GM19193 (cell line): ENCODE measurements at regions not wholly inside any gene's neighbourhood (a gene's known extent, or its start where the extent isn't known, plus 50 kb on each side); places are given as distances from the start of the nearest gene placed in this dataset.

Experiments
- POLR2A ChIP-seq: IDR thresholded peaks from 4 replicates; pipeline ENCODE4 v1.6.1; 2011; ENCODE audit not compliant: insufficient read depth, insufficient read length; ENCODE audit errors: extremely low read depth

DNA sequence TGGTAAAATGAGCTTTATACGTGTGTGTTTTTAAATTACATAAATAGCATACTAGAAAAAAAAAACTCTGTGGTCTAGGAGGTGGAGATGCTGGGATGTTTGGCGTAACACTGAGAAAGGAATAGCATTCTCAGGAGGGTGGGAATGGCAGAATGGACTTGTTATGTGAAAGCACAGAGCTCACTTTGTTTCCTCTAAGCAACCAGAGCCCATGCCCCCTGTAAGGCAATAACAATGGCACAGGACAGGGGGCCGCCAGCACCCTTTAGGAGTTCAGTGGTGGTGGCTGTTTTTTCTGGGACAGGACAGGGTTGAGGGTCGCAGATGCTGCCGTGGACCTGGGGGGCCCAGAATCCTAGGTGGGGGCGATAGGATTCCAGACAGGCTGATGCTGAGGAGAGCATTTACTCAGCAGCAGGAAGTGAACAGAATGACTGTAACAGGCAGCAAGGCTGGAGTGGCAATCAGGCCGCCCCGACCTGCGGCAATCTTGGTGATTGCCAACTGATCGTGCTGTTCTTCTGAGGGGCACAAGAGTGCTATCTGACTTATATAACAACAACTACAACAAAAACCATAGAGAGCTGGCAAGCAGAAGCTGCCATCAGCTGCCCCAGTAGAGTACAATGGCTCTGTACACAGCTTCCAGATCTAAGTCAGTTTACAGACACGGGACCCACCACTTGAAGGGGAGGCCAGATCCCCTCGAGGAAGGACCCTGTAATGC is 160.4 kb downstream of the UACA start:
- TF ChIP-seq POLR2A = no peak

DNA sequence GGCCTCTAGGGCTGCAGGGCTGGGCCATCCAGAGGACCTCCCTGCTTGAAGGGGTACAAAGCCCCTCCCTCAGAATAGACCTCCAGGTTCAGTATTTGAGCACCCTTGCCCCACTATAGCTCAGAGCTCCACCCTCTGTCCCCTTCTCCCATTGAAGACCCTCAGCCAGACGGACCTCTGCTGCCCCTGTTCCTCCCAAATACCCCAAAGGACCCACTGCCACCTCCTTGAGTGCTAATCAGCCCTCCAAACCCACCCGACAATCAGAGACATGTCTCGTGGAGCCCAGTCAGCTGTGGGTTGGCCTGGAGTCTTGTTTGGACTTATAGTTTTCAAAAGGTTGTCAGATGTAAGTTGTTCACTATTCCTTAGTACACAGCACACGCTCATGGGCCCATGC is 161.1 kb downstream of the UACA start:
- TF ChIP-seq POLR2A = no peak

DNA sequence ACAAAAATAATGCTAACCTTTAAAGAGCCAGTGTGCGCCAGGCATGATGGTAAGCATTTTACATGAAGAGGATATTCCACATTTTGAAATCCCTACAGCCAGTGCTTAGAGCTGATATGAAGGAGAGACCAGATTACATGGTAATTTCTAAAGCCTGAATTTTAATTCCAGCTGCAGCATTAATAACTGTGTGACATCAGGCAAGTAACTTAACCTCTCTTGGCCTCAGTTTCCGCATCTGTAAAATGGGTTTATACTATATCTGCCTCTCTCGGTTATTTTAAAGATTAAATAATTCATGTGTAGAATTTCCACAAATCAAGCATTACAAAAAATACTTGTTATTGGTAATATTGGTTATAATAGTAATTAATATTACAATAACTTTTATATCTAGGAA is 165.4 kb downstream of the UACA start:
- no peak for TF ChIP-seq POLR2A

DNA sequence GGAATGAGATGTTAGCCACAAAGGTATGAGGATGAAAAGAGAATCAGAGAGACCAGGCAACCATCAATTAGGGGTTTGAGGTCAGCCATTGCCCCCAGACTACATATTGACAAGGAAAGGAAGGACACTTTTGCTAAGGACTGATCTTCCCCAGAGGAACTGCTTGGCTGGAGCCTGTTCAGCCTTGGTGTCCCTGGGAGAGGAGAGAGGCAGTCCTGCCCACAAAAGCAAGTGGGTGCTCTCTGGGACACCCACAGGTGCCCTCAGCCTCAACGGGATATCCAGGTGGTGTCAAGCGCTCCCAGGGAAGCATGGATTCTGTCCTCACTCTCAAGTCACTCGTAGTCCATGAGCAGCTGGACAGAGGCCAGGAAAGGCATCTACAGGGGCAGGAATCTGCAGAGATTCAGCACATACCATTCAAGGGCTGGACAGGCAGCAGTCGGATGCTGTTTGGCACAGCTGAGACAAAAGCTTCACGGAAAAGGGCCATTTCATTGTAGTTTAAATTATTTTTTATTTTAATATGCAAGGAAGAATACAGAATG is 166.2 kb downstream of the UACA start:
- TF ChIP-seq POLR2A = no peak

DNA sequence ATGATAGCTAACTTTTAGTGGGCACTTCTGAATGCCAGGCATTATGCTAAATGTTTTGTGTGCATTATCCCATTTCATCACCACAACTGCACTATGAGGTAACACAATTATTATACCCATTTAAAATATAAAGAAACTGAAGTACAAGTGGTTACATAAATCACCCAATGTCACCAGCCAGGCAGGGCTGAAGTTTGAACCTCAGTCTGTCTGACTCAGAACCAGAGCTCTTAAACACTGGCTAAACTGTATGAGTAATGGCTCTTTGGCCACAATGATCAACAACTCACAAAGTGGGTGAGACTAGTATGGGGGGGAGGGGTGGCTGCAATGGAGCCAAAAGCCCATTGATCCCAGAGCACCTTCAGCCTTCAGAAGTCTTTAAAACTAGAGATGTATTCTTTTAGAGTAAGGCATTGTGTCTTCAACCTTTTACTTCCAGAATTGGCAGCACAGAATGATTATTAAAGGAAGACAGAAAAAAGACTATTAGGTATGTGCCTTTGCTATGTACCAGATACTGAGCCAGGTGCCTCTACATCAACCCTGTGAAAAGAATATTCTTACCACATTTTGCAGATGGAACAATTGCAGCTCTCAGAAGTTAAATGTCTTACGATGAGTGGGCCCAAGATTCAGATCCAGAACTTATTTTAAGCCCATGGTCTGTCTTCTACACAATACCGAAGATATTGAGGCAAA is 166.9 kb downstream of the UACA start:
- no peak for TF ChIP-seq POLR2A

DNA sequence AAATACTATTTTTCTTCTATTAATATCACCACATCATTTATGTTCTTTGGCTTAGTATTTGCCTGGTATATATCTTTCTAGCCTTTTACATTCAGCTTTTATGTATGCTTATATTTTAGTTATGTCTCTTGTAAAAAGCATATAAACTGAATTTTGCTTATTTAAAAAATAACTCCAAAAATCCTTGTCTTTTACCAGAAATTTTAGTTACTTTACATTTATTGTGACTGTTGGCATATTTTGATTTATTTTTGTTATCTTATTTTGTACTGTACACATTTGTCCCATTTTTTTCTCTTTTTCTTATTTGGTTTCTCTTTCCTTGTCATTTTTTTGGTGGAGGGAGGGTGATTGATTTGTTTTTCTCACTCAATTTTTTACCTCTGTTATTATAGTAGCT is 169.6 kb downstream of the UACA start:
- TF ChIP-seq POLR2A = no peak

DNA sequence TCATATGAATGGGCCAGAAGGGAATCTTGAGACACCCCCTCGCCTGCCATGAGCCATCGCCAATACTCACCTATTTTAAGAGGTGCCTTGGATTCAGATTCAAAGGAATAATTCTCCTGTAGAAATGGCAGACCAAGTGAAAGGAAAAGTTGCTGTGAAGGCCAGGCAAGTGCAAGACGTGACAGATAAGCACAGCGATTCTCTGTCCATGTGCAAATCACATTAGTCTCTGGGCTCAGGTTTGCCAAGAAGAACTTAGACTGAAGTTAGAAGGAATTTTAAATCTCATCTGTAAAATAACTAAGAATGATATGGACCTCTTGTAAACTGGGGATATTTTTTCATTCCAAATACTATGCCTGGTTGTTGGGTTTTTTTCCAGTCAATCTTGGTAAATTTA is 173.6 kb downstream of the UACA start:
- TF ChIP-seq POLR2A = no peak

DNA sequence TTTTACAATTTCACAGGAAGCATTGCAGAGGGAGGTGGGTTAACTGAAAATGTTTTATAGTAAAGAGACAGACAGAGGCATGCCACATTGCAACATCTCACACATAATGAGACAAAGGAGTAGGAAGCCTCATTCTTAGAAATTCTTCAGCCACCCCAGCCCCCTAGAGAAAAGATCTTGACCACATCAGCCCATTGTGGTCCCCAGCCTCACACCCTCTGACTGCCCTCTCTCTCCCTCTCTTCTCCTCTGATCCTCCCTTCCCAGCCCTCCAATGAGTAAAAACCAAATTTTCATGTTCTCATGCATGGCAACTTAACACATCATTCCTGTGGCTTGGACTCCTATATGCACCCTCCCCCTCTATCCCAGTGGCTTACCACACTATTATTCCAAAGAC is 174.1 kb downstream of the UACA start:
- TF ChIP-seq POLR2A = no peak

DNA sequence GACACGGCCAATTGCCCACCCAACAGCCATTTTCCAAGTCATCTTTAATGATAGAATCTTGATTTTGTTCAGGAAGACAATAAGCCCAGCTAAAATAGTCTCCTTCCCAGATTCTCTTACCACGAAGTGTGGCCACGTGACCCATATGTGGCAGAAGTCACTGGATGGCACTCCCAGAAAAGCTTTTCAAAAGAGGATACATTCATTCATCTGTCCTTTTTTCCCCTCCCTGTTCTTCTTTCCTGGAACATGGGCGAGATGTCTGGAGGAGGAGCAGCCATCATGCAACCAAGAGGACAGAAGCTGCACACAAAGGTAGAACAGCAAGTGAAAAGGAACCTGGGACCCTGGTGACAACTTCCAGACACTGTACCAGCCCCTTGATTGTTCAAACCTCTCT is 174.7 kb downstream of the UACA start:
- TF ChIP-seq POLR2A = no peak

DNA sequence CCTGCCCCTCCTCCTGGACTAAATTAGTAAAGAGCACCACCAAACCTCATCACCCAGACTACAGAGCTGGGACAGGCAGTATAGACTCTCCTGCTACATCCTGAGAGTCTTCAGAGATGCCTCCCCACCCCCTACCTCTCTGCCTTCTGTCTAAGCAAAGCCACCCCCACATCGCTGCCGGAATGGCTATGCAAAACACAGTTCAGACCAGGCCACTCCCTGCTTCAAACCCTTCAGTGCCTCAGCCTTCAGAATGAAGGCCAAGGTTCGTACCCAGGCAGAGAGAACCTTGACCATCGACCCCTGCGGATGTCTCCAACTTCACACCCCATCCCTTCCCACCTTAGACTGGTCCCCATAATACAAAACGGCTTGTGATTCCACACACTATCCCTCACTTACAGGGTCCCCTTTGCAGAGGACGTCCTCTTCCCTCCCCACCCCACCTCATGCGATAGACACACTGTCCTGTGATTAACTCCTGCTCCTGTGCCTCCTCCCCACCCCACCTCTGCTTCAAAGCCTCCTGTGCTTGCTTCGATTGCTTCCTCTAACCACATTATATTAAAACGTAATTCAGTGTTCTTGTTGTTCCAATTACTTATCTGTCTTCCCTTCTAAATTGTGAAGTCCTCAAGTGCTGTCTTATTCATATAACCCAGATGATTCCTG is 175.3 kb downstream of the UACA start:
- TF ChIP-seq POLR2A = no peak

DNA sequence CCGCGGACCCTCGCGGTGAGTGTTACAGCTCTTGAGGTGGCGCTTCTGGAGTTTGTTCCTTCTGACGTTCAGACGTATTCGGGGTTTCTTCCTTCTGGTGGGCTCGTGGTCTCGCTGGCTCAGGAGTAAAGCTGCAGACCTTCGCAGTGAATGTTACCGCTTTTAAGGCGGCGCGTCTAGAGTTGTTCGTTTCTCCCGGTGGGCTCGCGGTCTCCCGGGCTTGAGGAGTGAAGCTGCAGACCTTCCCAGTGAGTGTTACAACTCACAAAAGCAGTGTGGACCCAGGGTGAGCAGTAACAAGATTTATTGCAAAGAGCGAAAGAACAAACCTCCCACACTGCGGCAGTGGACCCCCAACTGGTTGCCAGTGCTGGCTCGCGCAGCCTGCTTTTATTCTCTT is 177.1 kb downstream of the UACA start:
- TF ChIP-seq POLR2A = no peak

DNA sequence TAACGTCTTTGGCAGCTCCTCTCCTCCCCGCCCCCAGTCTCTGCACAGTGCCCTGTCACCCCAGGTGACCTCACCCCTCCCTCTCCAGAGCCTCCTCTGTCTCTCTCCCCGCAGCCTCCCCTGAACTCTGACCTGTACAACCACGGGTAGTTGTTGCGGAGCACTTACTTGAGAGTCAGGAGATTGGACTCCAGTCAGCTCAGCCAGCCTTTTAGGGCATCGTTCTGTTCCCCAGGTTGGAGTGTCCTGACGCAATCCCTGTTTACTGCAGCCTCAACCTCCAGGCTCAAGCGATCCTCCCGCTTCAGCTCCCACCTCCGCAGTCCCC is 177.7 kb downstream of the UACA start:
- TF ChIP-seq POLR2A = no peak

DNA sequence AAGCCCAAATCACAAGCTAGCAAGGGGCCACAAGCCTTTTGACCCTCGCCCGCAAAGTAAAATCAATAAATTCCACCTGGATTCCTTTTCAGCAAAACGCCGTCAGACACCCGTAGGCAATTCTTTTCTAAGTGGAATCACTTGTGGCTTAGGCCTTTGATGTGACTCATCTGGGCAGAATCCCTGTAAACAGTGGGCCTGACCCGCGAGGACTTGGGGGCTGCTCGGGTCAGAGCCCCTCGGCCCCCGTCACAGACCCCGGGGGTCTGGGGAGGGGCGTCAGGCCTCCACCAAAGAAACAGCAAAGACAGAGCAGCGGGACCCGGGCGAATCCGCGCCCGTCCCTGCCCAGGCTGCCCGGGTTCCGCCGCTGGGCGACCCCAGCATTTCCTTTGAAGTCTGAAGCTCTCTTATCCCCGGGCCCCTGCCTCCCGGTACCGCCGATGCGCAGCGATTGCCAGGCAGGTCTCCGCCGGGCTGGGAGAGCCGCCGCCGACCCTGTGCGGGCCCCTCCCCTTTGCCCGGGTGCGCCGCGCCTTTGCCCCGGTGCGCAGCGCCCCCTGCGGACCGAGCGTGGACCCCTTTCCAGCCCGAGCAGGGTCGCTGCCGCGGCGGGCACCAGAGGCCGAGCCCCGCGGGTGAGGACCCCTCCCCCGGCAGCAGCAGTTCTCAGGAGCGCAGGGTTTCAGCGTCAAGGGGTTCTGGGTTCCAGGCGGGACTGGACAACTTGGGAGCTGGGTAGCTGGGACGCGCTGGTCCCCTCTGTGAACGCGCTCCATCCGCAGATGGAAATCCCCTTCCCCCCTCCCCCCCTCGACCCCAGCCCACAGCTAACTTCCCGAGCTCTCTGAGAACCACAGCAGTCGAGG is 178.3 kb downstream of the UACA start:
- TF ChIP-seq POLR2A = no peak

DNA sequence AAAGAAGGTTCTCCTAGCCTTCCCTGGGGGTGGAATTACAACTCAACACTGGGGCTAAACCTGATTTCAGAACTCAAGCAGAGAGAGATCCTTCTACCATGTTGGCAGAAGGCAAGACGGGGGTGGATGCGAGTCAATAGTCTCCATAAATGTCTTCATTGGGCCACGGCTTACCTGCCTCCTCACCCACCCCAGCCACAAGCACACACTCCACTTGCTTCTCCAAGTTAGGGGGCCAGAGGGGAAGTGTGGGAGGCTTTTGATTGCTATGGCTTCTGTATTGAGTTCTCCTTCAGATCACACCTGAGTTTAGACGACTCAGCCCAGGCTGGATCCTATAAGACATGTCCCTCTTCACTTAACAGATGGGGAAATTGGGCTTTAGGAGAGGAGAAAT is 178.9 kb downstream of the UACA start:
- TF ChIP-seq POLR2A = no peak

DNA sequence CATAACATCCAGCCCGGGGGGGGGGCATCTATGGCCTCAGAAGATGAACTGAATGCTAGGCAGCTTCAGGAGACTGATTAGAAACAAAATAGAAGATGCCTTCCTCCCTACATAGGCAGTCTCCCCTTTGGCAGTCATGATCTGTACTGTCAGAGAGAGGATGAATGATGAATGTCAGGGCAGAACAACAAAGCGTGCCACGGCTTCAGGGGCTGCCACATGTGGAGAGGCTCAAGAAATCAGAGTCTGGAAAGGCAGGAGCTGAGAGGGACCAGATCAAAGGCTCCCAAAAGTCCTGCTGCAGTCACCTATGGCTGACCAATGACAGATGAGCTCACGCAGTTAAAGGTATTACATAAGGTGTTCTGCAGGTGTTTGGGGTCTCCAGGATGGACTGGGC is 180.4 kb downstream of the UACA start:
- TF ChIP-seq POLR2A = no peak

DNA sequence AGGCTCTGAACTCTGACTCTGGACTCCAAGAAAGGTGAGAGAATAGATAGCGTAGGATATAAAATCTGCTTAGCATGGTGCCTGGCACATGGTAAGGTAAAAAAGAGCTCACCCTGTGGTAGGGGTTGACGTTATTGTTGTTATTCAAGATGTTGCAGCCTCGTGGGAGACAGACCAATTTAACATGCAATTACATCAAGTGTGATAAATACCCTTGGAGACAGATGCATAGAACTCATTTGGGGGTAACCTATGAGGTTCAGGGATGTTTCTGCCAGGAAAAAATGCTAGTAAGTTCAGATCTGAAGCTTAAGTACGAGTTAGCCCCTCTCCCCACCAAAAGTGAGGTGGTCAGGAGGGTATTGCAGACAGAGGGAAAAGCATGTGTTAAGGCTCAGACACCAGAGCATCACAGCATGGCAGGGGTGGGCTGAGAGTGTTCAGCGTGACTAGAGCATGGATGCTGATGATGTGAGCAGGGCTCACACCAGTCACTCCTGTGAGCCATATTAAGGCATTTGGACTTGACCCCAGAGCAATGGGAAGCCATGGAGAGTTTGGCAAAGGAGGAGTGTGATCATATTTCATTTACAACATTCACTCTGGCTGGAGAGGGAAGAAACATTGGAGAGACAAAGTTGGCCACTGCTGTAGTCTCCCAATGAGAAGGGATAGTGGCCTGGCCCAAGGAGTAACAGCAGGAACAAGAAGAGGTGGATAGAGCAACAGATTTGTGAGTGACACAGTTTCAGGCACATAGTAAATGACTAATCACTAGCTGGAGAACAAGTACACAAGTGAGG is 181.0 kb downstream of the UACA start:
- no peak for TF ChIP-seq POLR2A
